ENCODE measurements at regions not wholly inside any gene's neighbourhood (a gene's known extent, or its start where the extent isn't known, plus 50 kb on each side); places are given as distances from the start of the nearest gene placed in this dataset.
A peak's percentile ranks its signal among the peaks of the same experiment; 100 is the strongest.

DNA sequence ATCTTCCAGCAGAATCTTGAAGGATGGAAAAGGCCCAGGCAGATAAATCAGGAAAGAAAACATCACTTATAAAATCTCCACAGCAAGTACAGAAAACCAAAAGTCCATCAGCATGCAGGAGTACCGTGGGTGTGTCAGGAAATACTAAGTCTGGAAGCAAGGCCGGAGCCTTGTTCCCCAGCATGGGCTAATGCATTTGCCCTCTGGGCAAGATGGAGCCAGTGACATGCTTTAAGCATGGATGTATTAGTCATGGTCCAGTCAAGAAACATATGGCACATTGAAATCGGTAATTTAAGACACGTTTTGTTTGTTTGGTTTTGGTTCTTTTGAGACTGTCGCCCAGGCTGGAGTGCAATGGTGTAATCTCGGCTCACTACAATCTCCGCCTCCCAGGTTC, 506.0 kb upstream of the JARID2 start:
- no peaks in the 10 kb centered on the region for H4K20me1 ChIP-seq (ENCODE audit: insufficient read depth, low read length)
- H3K9me3 ChIP-seq (ENCODE audit: low read length) = no peaks in the 10 kb centered on the region; the same call in 1 of the 2 replicates
- no peak for DNase-seq (ENCODE audit: low spot score)
- no peak overlapping the region for H3K27ac ChIP-seq (ENCODE audit: low read depth, low read length, poor library complexity, severe bottlenecking)
- H3K4me1 ChIP-seq (ENCODE audit: insufficient read depth, low read length, poor library complexity, severe bottlenecking) = peaks cover 18% of the 10 kb centered on the region
- ChIA-PET CTCF (ENCODE audit: unreplicated experiment) (interaction anchor here (0.6 kb wide), 1 partner anchor 493 kb away, joined by 3 read pairs; no protein-coding TSS in a partner anchor), POLR2A (interaction anchor here (1.0 kb wide), 1 partner anchor 17 kb away, joined by 3 read pairs; no protein-coding TSS in a partner anchor)
- no peak overlapping the region for H3K4me3 ChIP-seq (ENCODE audit: low read depth, low read length, poor library complexity, severe bottlenecking)
- no peaks in the 10 kb centered on the region for H3K79me2 ChIP-seq (ENCODE audit: insufficient read depth, low read depth, low read length)
- intact Hi-C loops (cut with micrococcal nuclease; ENCODE audit: unreplicated experiment) = no loop called here
- H3K4me2 ChIP-seq (ENCODE audit: low read length) = no peak overlapping the region
- H3K36me3 ChIP-seq (ENCODE audit: insufficient read depth, low read length) = no peaks in the 10 kb centered on the region
- no peak overlapping the region; the same call in 1 of the 2 replicates for H2AFZ ChIP-seq (ENCODE audit: low read length)
- BruUV-seq (replicated peaks) = no TSS peak
- no peaks in the 10 kb centered on the region for H3K9me2 ChIP-seq (ENCODE audit: insufficient read depth, low read length)
- TF ChIP-seq, protein P1, sequence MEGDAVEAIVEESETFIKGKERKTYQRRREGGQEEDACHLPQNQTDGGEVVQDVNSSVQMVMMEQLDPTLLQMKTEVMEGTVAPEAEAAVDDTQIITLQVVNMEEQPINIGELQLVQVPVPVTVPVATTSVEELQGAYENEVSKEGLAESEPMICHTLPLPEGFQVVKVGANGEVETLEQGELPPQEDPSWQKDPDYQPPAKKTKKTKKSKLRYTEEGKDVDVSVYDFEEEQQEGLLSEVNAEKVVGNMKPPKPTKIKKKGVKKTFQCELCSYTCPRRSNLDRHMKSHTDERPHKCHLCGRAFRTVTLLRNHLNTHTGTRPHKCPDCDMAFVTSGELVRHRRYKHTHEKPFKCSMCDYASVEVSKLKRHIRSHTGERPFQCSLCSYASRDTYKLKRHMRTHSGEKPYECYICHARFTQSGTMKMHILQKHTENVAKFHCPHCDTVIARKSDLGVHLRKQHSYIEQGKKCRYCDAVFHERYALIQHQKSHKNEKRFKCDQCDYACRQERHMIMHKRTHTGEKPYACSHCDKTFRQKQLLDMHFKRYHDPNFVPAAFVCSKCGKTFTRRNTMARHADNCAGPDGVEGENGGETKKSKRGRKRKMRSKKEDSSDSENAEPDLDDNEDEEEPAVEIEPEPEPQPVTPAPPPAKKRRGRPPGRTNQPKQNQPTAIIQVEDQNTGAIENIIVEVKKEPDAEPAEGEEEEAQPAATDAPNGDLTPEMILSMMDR (conservative IDR thresholded peaks at IDR 0.05; ENCODE audit: low read length) = no peak

DNA sequence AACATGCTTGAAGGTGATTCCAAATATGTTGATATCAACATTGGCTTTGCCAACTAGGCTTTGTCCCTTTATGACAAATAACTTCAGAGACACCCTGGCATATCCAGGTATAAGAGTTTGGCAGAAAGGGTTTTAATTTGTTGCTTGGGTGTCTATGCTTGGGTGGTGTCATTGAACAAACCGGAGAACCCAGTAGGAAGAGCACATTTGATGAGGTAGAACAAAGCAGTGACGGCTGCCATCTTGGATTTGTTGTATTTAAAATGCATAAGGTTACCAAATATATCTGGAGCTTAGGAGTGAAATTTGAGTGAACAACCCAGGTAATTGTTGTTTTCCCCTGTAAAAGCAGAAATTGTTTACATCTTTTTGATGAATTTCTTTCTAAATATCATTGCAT, 503.7 kb upstream of the JARID2 start:
- no TSS peak for BruUV-seq (replicated peaks)
- no peaks in the 10 kb centered on the region for H4K20me1 ChIP-seq (ENCODE audit: insufficient read depth, low read length)
- intact Hi-C loops (cut with micrococcal nuclease; ENCODE audit: unreplicated experiment) = no loop called here
- no peak overlapping the region for H2AFZ ChIP-seq (ENCODE audit: low read length)
- no peak overlapping the region for H3K27ac ChIP-seq (ENCODE audit: low read depth, low read length, poor library complexity, severe bottlenecking)
- POLR2A ChIA-PET = no interaction called here
- no peak for DNase-seq (ENCODE audit: low spot score)
- CTCF ChIA-PET (ENCODE audit: unreplicated experiment) = no interaction called here
- no peak overlapping the region for H3K4me3 ChIP-seq (ENCODE audit: low read depth, low read length, poor library complexity, severe bottlenecking)
- no peak for TF ChIP-seq EZH2phosphoT487 (IDR thresholded peaks at IDR 0.05; ENCODE audit: borderline replicate concordance, low read depth, low read length)
- TF ChIP-seq, protein P1 (conservative IDR thresholded peaks at IDR 0.05; ENCODE audit: low read length) = no peak
- H3K4me2 ChIP-seq (ENCODE audit: low read length) = no peak overlapping the region
- H3K36me3 ChIP-seq (ENCODE audit: insufficient read depth, low read length) = no peaks in the 10 kb centered on the region; the same call in 1 of the 2 replicates
- H3K9me2 ChIP-seq (ENCODE audit: insufficient read depth, low read length) = no peaks in the 10 kb centered on the region
- no peaks in the 10 kb centered on the region; the same call in 1 of the 2 replicates for H3K9me3 ChIP-seq (ENCODE audit: low read length)
- H3K79me2 ChIP-seq (ENCODE audit: insufficient read depth, low read depth, low read length) = no peaks in the 10 kb centered on the region
- peaks cover 10% of the 10 kb centered on the region for H3K4me1 ChIP-seq (ENCODE audit: insufficient read depth, low read length, poor library complexity, severe bottlenecking)

DNA sequence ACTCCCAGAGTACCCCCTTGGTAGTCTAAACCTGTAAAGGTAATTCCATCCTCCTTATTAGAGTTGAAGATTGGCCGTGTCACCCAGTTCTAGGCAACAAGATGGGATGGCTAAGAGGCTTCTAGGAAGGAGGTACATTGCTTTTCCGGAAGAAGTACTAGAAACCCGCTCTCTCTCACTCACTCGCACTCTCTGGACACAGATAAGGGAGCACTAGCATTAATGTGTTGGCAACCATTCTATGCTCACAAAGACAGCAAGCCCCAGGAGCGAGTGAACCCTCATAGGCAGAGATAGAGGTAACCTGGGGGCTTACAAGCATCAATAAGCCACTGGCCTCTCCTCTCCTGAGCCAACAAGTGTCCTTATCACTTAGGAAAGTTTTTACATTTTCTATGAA, 503.2 kb upstream of the JARID2 start:
- ChIA-PET CTCF (ENCODE audit: unreplicated experiment) (no interaction called here), POLR2A (no interaction called here)
- Histone ChIP-seq H4K20me1 (ENCODE audit: insufficient read depth, low read length) (no peaks in the 10 kb centered on the region), H3K36me3 (ENCODE audit: insufficient read depth, low read length) (no peaks in the 10 kb centered on the region; the same call in 1 of the 2 replicates), H3K4me1 (ENCODE audit: insufficient read depth, low read length, poor library complexity, severe bottlenecking) (peaks cover 10% of the 10 kb centered on the region), H2AFZ (ENCODE audit: low read length) (peak overlapping the region; percentile 52; the same call in 1 of the 2 replicates), H3K27ac (ENCODE audit: low read depth, low read length, poor library complexity, severe bottlenecking) (no peak overlapping the region), H3K4me2 (ENCODE audit: low read length) (no peak overlapping the region), H3K9me3 (ENCODE audit: low read length) (no peaks in the 10 kb centered on the region; the same call in 1 of the 2 replicates), H3K79me2 (ENCODE audit: insufficient read depth, low read depth, low read length) (no peaks in the 10 kb centered on the region), H3K9me2 (ENCODE audit: insufficient read depth, low read length) (no peaks in the 10 kb centered on the region), H3K4me3 (ENCODE audit: low read depth, low read length, poor library complexity, severe bottlenecking) (no peak overlapping the region)
- intact Hi-C loops (cut with micrococcal nuclease; ENCODE audit: unreplicated experiment) = no loop called here
- TF ChIP-seq, protein P1 (conservative IDR thresholded peaks at IDR 0.05; ENCODE audit: low read length) = no peak
- BruUV-seq (replicated peaks) = no TSS peak
- DNase-seq (ENCODE audit: low spot score) = no peak
